Prostate gland (tissue), 2 donors: ENCODE measurements at regions not wholly inside any gene's neighbourhood (a gene's known extent, or its start where the extent isn't known, plus 50 kb on each side); places are given as distances from the start of the nearest gene placed in this dataset.

ENCODE experiments used
- POLR2A ChIP-seq: fragments of 450-650 bp; IDR thresholded peaks from one replicate; pipeline ENCODE4 v1.6.1; 2016; ENCODE audit warnings: antibody characterized with exemption, mild to moderate bottlenecking
- TF ChIP-seq, protein P1 (sequence below), 4 experiments: fragments of 200-600 bp in 2 of 4; fragments of 450-650 bp in 2 of 4; sonication (generic) in 2 of 4; IDR thresholded peaks; 1 replicate in 3 of 4; 2 replicates in 1 of 4; pipeline ENCODE4 v1.5.1; 2016 to 2019; ENCODE audit warnings: antibody characterized with exemption in 4 of 4, mild to moderate bottlenecking in 2 of 4, moderate library complexity in 2 of 4

DNA sequence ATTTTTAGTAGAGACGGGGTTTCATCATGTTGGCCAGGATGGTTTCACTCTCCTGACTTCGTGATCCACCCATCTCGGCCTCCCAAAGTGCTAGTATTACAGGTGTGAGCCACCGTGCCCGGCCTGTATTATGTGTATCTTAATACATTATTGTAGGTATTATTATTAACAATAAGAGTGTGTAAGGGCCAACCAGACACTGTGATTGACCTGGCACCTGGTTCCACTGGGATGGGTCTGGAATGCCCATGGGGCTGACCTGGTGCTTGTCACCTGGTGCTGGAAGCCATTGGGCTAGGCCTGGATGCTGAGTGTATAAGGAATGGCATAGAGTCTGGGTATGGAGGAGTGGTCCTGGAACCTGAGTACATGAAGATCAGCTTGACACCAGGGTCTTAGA is 906.9 kb upstream of the TMEFF2 start:
- no peak for TF ChIP-seq POLR2A
- TF ChIP-seq, protein P1, sequence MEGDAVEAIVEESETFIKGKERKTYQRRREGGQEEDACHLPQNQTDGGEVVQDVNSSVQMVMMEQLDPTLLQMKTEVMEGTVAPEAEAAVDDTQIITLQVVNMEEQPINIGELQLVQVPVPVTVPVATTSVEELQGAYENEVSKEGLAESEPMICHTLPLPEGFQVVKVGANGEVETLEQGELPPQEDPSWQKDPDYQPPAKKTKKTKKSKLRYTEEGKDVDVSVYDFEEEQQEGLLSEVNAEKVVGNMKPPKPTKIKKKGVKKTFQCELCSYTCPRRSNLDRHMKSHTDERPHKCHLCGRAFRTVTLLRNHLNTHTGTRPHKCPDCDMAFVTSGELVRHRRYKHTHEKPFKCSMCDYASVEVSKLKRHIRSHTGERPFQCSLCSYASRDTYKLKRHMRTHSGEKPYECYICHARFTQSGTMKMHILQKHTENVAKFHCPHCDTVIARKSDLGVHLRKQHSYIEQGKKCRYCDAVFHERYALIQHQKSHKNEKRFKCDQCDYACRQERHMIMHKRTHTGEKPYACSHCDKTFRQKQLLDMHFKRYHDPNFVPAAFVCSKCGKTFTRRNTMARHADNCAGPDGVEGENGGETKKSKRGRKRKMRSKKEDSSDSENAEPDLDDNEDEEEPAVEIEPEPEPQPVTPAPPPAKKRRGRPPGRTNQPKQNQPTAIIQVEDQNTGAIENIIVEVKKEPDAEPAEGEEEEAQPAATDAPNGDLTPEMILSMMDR (IDR thresholded peaks at IDR 0.05) = no peak
